IMR-90 (cell line): ENCODE measurements at regions not wholly inside any gene's neighbourhood (a gene's known extent, or its start where the extent isn't known, plus 50 kb on each side); places are given as distances from the start of the nearest gene placed in this dataset.

Experiments used
- ATAC-seq: fragments of 200-7000 bp; cut with Tn5 transposase; 2 replicates; pipeline ENCODE4 v1.9.1; 2020; ENCODE audit warnings: low read depth, mild to moderate bottlenecking, moderate library complexity
- BruUV-seq: library from RNA; stranded (reverse); fragments of 400-500 nt; replicated peaks from 2 replicates; lab custom pipeline; 2021; lab: Mats Ljungman, UMichigan
- CTCF ChIA-PET: fragments of 300-600 bp; formaldehyde crosslinking; extraction: SDS; loops from one replicate; lab custom pipeline; 2021; ENCODE audit warnings: antibody characterized with exemption; lab: Yijun Ruan, JAX
- POLR2A ChIA-PET: fragments of 300-600 bp; sonication (Branson Sonifier 250); formaldehyde crosslinking; loops from one replicate; lab custom pipeline; 2022; ENCODE audit warnings: antibody characterized with exemption; ENCODE audit not compliant: unreplicated experiment; lab: Charles Lee
- DNase-seq: peaks from one replicate; pipeline ENCODE4 v3.0.0; 2013
- H2AFZ ChIP-seq: replicated peaks from 2 replicates; pipeline ENCODE3; 2013; ENCODE audit warnings: low read length, mild to moderate bottlenecking; ENCODE audit not compliant: poor library complexity
- H2AK5ac ChIP-seq: 2 replicates; pipeline ENCODE4 v1.6.1; 2013; ENCODE audit warnings: low read depth, low read length, inconsistent platforms
- H2AK9ac ChIP-seq: replicated peaks from 2 replicates; pipeline ENCODE3; 2013; ENCODE audit warnings: mild to moderate bottlenecking, low read depth, low read length, moderate library complexity; ENCODE audit not compliant: poor library complexity
- H2BK120ac ChIP-seq: 2 replicates; pipeline ENCODE4 v1.6.1; 2013; ENCODE audit warnings: low read depth, low read length, inconsistent platforms
- H2BK15ac ChIP-seq: 3 replicates; pipeline ENCODE4 v1.6.1; 2013; ENCODE audit warnings: low read depth, low read length, inconsistent platforms
- H2BK20ac ChIP-seq: 2 replicates; pipeline ENCODE4 v1.6.1; 2013; ENCODE audit warnings: low read depth, mild to moderate bottlenecking, inconsistent platforms, low read length, moderate library complexity
- H2BK5ac ChIP-seq: 2 replicates; pipeline ENCODE4 v1.6.1; 2013; ENCODE audit warnings: mild to moderate bottlenecking, low read depth, low read length, inconsistent platforms; ENCODE audit not compliant: poor library complexity, severe bottlenecking
- H3K14ac ChIP-seq: replicated peaks from 2 replicates; pipeline ENCODE4 v1.6.1; 2013; ENCODE audit warnings: low read depth, low read length, inconsistent platforms
- H3K18ac ChIP-seq: 2 replicates; pipeline ENCODE4 v1.6.1; 2013; ENCODE audit warnings: low read depth, low read length, control low read depth
- H3K23ac ChIP-seq: 2 replicates; pipeline ENCODE4 v1.6.1; 2013; ENCODE audit warnings: low read depth, low read length, inconsistent platforms
- H3K27ac ChIP-seq: 2 replicates; pipeline ENCODE4 v1.5.1; 2013; ENCODE audit warnings: mild to moderate bottlenecking, control low read depth, low read length; ENCODE audit not compliant: insufficient read depth
- H3K27me3 ChIP-seq: 2 replicates; pipeline ENCODE4 v1.6.1; 2013; ENCODE audit warnings: low read length; ENCODE audit not compliant: control insufficient read depth, insufficient read depth
- H3K36me3 ChIP-seq: 2 replicates; pipeline ENCODE4 v1.6.1; 2013; ENCODE audit warnings: low read length, mixed read lengths; ENCODE audit not compliant: control insufficient read depth, insufficient read depth
- H3K4ac ChIP-seq: 2 replicates; pipeline ENCODE4 v1.6.1; 2013; ENCODE audit warnings: low read depth, low read length, inconsistent platforms
- H3K4me1 ChIP-seq: 2 replicates; pipeline ENCODE4 v1.6.1; 2013; ENCODE audit warnings: low read length, mixed read lengths; ENCODE audit not compliant: control insufficient read depth, insufficient read depth
- H3K4me2 ChIP-seq: 2 replicates; pipeline ENCODE4 v1.6.1; 2013; ENCODE audit warnings: low read depth, mild to moderate bottlenecking, control low read depth, low read length, moderate library complexity
- H3K4me3 ChIP-seq: 2 replicates; pipeline ENCODE4 v1.5.1; 2013; ENCODE audit warnings: low read depth, mild to moderate bottlenecking, control low read depth, low read length, moderate library complexity; ENCODE audit not compliant: insufficient read depth
- H3K56ac ChIP-seq: 2 replicates; pipeline ENCODE4 v1.6.1; 2013; ENCODE audit warnings: low read length, inconsistent platforms; ENCODE audit not compliant: insufficient read depth; ENCODE audit errors: extremely low read depth
- H3K79me1 ChIP-seq, 2 experiments: 2 replicates each; pipeline ENCODE4 v1.6.1; 2013; ENCODE audit warnings: low read length in 2 of 2, inconsistent platforms in 1 of 2, low read depth in 1 of 2
- H3K9ac ChIP-seq: 2 replicates; pipeline ENCODE4 v1.6.1; 2013; ENCODE audit warnings: low read depth, low read length, control low read depth
- H3K9me1 ChIP-seq: 2 replicates; pipeline ENCODE4 v1.6.1; 2013; ENCODE audit warnings: low read length, inconsistent platforms; ENCODE audit not compliant: insufficient read depth
- H3K9me3 ChIP-seq: 2 replicates; pipeline ENCODE4 v1.6.1; 2013; ENCODE audit warnings: low read length; ENCODE audit not compliant: control insufficient read depth, insufficient read depth
- H4K20me1 ChIP-seq: 2 replicates; pipeline ENCODE4 v1.6.1; 2013; ENCODE audit warnings: low read length, inconsistent platforms; ENCODE audit not compliant: insufficient read depth
- H4K5ac ChIP-seq: 2 replicates; pipeline ENCODE4 v1.6.1; 2013; ENCODE audit warnings: mild to moderate bottlenecking, low read depth, low read length, control low read depth
- H4K8ac ChIP-seq, 2 experiments: 2 replicates each; pipeline ENCODE4 v1.6.1; 2013; ENCODE audit warnings: low read depth in 2 of 2, low read length in 2 of 2, control low read depth in 1 of 2, inconsistent platforms in 1 of 2
- H4K91ac ChIP-seq: 2 replicates; pipeline ENCODE4 v1.6.1; 2013; ENCODE audit warnings: low read depth, low read length, inconsistent platforms; ENCODE audit not compliant: insufficient read depth
- BHLHE40 ChIP-seq: fragments of 150-350 bp; IDR thresholded peaks from 2 replicates; pipeline ENCODE4 v1.6.1; 2016; ENCODE audit warnings: mild to moderate bottlenecking, low read depth, low read length
- CEBPB ChIP-seq: IDR thresholded peaks from 2 replicates; pipeline ENCODE4 v1.6.1; 2012; ENCODE audit warnings: low read depth, low read length, improper control_type of control experiment
- CHD1 ChIP-seq: IDR thresholded peaks from 2 replicates; pipeline ENCODE4 v1.6.1; 2012; ENCODE audit warnings: low read depth, low read length, improper control_type of control experiment
- FOS ChIP-seq: fragments of 150-350 bp; IDR thresholded peaks from 2 replicates; pipeline ENCODE4 v1.6.1; 2016; ENCODE audit warnings: low read depth, low read length
- MAFK ChIP-seq: IDR thresholded peaks from 2 replicates; pipeline ENCODE4 v1.6.1; 2012; ENCODE audit warnings: low read depth, low read length, improper control_type of control experiment
- MAZ ChIP-seq: IDR thresholded peaks from 2 replicates; pipeline ENCODE4 v1.6.1; 2012; ENCODE audit warnings: low read depth, mild to moderate bottlenecking, low read length, improper control_type of control experiment, moderate library complexity, borderline replicate concordance
- MXI1 ChIP-seq: IDR thresholded peaks from 2 replicates; pipeline ENCODE4 v1.6.1; 2012; ENCODE audit warnings: low read depth, mild to moderate bottlenecking, low read length, moderate library complexity, borderline replicate concordance
- NFE2L2 ChIP-seq: fragments of 150-350 bp; IDR thresholded peaks from 2 replicates; pipeline ENCODE4 v1.6.1; 2016; ENCODE audit warnings: low read depth, mild to moderate bottlenecking, low read length
- POLR2A ChIP-seq: IDR thresholded peaks from 2 replicates; pipeline ENCODE4 v1.6.1; 2012; ENCODE audit warnings: mild to moderate bottlenecking, low read depth, low read length
- RAD21 ChIP-seq: IDR thresholded peaks from 2 replicates; pipeline ENCODE4 v1.6.1; 2012; ENCODE audit warnings: low read length, improper control_type of control experiment
- RCOR1 ChIP-seq: IDR thresholded peaks from 2 replicates; pipeline ENCODE4 v1.6.1; 2012; ENCODE audit warnings: mild to moderate bottlenecking, low read length, improper control_type of control experiment; ENCODE audit not compliant: insufficient replicate concordance
- RFX5 ChIP-seq: IDR thresholded peaks from 2 replicates; pipeline ENCODE4 v1.8.0; 2012; ENCODE audit warnings: low read depth, mild to moderate bottlenecking, low read length, moderate library complexity
- SMC3 ChIP-seq: fragments of 150-350 bp; IDR thresholded peaks from 2 replicates; pipeline ENCODE4 v1.6.1; 2016; ENCODE audit warnings: low read depth, mild to moderate bottlenecking, antibody characterized with exemption, low read length, moderate library complexity
- USF2 ChIP-seq: fragments of 150-350 bp; IDR thresholded peaks from 2 replicates; pipeline ENCODE4 v1.6.1; 2017; ENCODE audit warnings: mild to moderate bottlenecking, antibody characterized with exemption, low read length, low read depth
- WGBS, 2 experiments: methylation state at CpG; one replicate each; pipeline versions ENCODE4 v1.1.5 to v1.1.7; 2013; ENCODE audit warnings: missing lambda C conversion rate in 2 of 2; ENCODE audit not compliant: insufficient read length in 1 of 2; ENCODE audit errors: extremely low coverage in 2 of 2; 5-methylcytosine and 5-hydroxymethylcytosine counted together
- dilution Hi-C: fragments of 300-500 bp; cut with HindIII; formaldehyde crosslinking; loops from one replicate; pipeline ENCODE4 v1.14.3; 2018; ENCODE audit warnings: low sequenced_read_pairs; ENCODE audit not compliant: unreplicated experiment
- in situ Hi-C: fragments of 300-500 bp; cut with MboI; formaldehyde crosslinking; loops from 3 replicates; pipeline ENCODE4 v1.14.3; 2019; ENCODE audit warnings: low sequenced_read_pairs, inconsistent platforms, mixed read lengths
- intact Hi-C: fragments of 100-400 bp; cut with micrococcal nuclease; formaldehyde crosslinking; loops from 2 replicates; pipeline ENCODE4 v1.10.0; 2022
- TF ChIP-seq, protein P1 (sequence below): fragments of 150-350 bp; IDR thresholded peaks from 2 replicates; pipeline ENCODE4 v1.6.1; 2016; ENCODE audit warnings: low read depth, mild to moderate bottlenecking, low read length, moderate library complexity, borderline replicate concordance
- TF ChIP-seq, protein P2 (sequence below): conservative IDR thresholded peaks from 2 replicates; pipeline ENCODE4 v1.5.1; 2012; ENCODE audit warnings: mild to moderate bottlenecking, low read depth, low read length, improper control_type of control experiment

DNA sequence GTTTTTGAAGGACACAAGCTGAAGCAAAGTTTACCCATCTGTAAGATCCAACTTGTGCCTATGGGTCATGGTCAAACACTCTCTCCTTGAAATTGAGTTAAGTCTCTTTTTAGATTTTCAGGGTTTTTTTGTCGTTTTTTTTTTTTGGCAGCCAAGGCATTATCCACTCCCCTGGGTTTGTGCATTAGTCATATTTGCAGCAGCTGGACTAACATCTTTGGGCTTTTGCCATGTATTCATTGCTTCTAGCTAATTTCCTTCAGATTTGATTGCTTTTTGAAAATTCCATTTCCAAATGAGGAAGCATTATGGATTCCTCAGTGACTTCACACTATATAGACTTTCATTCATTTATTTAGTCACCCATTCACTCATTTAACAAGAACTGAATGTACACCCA, 80.3 kb upstream of the SRRM4 start:
- no peak overlapping the region for H4K5ac ChIP-seq
- H3K56ac ChIP-seq = no peak overlapping the region
- H3K9me1 ChIP-seq = no peaks in the 10 kb centered on the region
- H3K9ac ChIP-seq = no peak overlapping the region
- no TSS peak for BruUV-seq
- no peaks in the 10 kb centered on the region for H3K79me1 ChIP-seq
- H3K36me3 ChIP-seq = no peaks in the 10 kb centered on the region
- H3K4me1 ChIP-seq = no peaks in the 10 kb centered on the region
- H2AK9ac ChIP-seq = no peak overlapping the region
- no peak overlapping the region for H3K14ac ChIP-seq
- ATAC-seq = no peak
- no peak overlapping the region for H3K4me3 ChIP-seq
- no peak overlapping the region for H2BK120ac ChIP-seq
- no peak for DNase-seq
- H2BK15ac ChIP-seq = no peak overlapping the region
- POLR2A ChIA-PET = no interaction called here
- no peak overlapping the region for H4K8ac ChIP-seq
- H2BK5ac ChIP-seq = no peak overlapping the region
- no peak overlapping the region for H3K4ac ChIP-seq
- no peak overlapping the region for H4K91ac ChIP-seq
- TF ChIP-seq, protein P1, sequence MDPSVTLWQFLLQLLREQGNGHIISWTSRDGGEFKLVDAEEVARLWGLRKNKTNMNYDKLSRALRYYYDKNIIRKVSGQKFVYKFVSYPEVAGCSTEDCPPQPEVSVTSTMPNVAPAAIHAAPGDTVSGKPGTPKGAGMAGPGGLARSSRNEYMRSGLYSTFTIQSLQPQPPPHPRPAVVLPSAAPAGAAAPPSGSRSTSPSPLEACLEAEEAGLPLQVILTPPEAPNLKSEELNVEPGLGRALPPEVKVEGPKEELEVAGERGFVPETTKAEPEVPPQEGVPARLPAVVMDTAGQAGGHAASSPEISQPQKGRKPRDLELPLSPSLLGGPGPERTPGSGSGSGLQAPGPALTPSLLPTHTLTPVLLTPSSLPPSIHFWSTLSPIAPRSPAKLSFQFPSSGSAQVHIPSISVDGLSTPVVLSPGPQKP = no peak
- TF ChIP-seq MAZ (no peak), RFX5 (no peak), NFE2L2 (no peak), CHD1 (no peak), SMC3 (no peak), RAD21 (no peak), USF2 (no peak), MAFK (no peak), POLR2A (no peak), FOS (no peak), BHLHE40 (no peak), MXI1 (no peak), CEBPB (no peak), RCOR1 (no peak)
- TF ChIP-seq, protein P2, sequence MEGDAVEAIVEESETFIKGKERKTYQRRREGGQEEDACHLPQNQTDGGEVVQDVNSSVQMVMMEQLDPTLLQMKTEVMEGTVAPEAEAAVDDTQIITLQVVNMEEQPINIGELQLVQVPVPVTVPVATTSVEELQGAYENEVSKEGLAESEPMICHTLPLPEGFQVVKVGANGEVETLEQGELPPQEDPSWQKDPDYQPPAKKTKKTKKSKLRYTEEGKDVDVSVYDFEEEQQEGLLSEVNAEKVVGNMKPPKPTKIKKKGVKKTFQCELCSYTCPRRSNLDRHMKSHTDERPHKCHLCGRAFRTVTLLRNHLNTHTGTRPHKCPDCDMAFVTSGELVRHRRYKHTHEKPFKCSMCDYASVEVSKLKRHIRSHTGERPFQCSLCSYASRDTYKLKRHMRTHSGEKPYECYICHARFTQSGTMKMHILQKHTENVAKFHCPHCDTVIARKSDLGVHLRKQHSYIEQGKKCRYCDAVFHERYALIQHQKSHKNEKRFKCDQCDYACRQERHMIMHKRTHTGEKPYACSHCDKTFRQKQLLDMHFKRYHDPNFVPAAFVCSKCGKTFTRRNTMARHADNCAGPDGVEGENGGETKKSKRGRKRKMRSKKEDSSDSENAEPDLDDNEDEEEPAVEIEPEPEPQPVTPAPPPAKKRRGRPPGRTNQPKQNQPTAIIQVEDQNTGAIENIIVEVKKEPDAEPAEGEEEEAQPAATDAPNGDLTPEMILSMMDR = no peak
- H2BK20ac ChIP-seq = no peak overlapping the region
- no peak overlapping the region for H2AK5ac ChIP-seq
- WGBS, 2 experiments = no CpG with 5 or more reads among the region's 1 CpG
- H3K4me2 ChIP-seq = no peak overlapping the region
- no peak overlapping the region for H2AFZ ChIP-seq
- intact Hi-C loops = no loop called here
- dilution Hi-C loops = no loop called here
- H4K20me1 ChIP-seq = no peaks in the 10 kb centered on the region
- in situ Hi-C loops = no loop called here
- H3K9me3 ChIP-seq = peaks cover 10% of the 10 kb centered on the region
- H3K27ac ChIP-seq = no peak overlapping the region
- no peak overlapping the region for H3K18ac ChIP-seq
- H3K23ac ChIP-seq = no peak overlapping the region
- CTCF ChIA-PET = no interaction called here
- H3K27me3 ChIP-seq = no peaks in the 10 kb centered on the region
